ENCODE measurements at regions not wholly inside any gene's neighbourhood (a gene's known extent, or its start where the extent isn't known, plus 50 kb on each side); places are given as distances from the start of the nearest gene placed in this dataset.
A peak's percentile ranks its signal among the peaks of the same experiment; 100 is the strongest.

DNA sequence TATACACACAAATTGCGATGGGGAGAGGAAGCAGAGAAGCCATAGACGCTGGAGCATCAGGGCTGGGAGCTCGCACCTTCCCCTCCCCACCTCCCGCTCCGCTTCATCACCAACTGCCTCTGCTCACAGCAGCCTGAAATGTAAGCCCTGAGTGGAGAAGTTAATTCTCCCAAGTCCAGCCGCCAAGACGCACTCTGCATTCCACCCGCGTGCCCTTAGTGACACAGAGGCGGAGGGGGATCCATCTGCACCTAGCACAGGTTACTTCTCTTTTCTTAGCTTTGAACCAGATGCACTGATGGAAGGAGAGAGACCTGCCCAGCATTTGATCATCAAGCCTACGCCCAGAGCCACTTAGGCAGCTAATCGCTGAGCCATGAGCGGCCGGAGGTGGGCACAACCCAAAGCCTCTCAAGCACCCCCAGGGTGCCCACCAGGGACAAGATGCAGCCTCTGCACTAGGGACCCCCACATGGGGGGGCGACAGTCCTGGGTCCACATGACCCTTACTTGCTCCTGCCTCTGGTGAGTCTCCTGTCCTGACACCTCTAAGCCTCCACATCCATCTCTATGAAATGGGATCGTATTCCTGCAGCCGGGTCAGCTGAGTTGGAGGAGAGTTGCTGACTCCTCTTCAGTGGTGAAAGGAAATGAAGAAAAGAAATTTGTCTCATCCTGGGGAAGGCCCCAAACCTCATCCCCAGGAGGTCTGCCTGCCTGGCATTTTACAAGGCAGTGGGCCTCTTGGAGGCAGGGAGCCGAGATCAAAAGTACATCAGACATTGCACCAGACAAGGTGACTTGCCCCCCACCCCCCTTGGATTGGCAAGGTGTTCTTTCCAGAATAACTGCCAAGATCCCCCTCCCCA is 316.2 kb downstream of the MATN1 start:
- DNase-seq (ENCODE audit: low spot score): no peak

GRCh38 chr1:30405631-30406212 is 317.7 kb downstream of the MATN1 start:
- DNase-seq (ENCODE audit: low spot score): no peak

DNA sequence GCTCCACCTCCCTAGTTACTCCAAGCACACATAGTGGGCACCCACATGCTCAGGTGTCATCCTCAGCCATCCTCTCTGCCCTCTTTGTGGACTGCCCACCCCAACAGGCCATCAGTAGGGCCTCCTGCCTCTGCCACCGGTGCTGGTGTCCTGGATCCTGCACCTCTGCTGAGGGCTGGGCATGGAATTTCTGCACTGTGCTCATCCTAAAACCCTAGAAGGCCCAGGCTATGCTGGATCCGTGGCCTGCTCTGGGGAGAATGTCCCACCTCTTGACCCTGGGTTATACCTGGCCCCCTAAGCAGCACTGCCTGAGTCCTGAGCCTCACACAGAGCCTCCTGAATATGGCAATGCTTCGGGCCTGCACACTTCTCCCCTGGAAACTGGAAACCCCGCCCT is 318.3 kb downstream of the MATN1 start:
- DNase-seq (ENCODE audit: low spot score): no peak

GRCh38 chr1:30404341-30404740 is 319.0 kb downstream of the MATN1 start:
- no peak for DNase-seq (ENCODE audit: low spot score)

- DNase-seq (ENCODE audit: low spot score): no peak
Measured at GRCh38 chr1:30403726-30404125, 319.7 kb downstream of the MATN1 start.

DNA sequence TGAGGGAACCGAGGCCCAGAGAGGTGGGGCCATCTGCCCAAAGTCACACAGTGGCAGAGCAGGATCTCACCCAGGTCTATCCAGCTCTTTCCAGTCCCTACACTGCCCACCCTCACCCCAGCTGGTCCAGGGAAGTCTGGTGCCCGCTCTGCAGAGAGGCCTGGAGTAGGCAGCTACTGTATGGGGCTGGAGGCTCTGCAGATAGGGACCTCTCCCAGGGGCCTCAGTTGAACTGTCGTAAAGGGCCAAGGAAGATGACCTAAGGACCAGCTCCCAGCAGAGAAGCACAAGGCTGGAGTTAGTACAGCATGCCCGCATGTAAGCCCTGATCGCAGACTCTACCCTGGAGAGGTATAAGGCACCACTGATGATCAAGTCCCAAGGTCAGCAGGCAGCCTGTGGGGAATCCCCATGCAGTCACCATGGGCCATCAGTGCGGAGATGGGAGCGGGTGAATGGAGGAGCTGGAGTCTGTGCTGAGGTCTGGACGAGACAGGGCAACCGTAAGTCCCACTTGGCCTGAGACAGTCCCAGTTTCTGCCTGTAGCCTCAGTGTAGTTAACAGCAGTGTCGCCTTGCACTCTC is 320.2 kb downstream of the MATN1 start:
- no peak for DNase-seq (ENCODE audit: low spot score)

GRCh38 chr1:30402031-30402430 is 321.4 kb downstream of the MATN1 start:
- DNase-seq (ENCODE audit: low spot score): no peak

DNA sequence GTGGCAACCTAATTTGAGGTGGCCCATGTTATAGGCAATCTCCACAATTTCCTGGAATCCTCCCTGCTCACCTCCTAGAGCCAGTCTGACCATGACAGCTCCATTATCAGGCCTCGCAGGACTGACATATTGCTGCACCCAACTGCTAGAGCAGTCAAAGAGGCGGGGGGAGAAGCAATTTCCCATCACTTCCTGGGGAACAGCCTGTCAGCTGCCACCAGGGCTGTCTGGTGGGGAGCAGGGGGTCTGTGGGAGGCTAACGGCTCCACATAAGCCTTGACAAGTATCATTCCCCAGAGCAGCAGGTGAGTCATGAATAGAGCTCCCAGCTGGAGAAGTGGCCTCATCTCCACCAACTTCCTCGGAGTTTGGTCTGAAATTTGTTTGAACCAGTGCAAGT is 322.9 kb downstream of the MATN1 start:
- DNase-seq (ENCODE audit: low spot score): no peak

GRCh38 chr1:30399026-30399425 is 324.4 kb downstream of the MATN1 start:
- DNase-seq (ENCODE audit: low spot score): no peak

- DNase-seq (ENCODE audit: low spot score): no peak
Measured at GRCh38 chr1:30397576-30397975, 325.8 kb downstream of the MATN1 start.

- DNase-seq (ENCODE audit: low spot score): no peak
Measured at GRCh38 chr1:30395631-30396030, 327.8 kb downstream of the MATN1 start.

- no peak for DNase-seq (ENCODE audit: low spot score)
Measured at GRCh38 chr1:30388386-30388785, 335.0 kb downstream of the MATN1 start.

DNA sequence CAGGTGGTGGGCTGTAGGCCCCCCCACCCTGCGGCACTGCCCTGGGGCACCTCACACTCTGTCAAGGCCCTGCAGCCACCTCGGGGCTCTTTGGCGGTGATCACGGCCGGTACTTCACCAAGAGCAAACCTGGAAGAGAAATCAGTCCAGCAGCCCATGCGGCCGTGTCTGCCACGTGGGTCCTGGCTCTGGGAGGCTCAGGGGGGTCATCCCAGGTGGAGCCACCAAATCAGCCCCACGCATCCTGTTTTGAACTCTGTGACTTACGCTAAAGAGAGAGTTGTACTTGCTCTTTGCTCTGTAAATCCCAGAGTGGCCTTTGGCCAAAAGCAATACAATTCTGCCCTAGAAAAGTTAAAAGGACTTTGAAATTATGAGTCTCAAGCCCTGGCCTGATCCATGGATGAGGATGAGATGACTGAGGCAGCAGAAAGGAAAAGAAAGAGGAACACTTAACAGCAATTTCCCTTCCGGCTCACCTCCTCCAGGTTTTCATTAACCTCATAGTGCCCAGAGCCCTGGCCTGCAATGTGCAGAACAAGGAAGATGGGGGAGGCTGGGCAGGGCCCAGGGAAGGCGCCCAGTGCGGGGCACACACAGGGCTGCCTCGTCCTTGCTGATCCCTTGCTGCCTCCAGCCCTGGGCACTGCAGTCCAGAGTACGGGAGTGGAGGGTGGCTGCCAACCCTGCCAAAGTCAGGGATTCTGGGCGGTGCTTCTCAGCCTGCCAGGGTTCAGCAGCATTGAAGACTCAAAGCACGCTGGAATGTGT is 337.0 kb downstream of the MATN1 start:
- no peak for DNase-seq (ENCODE audit: low spot score)

DNA sequence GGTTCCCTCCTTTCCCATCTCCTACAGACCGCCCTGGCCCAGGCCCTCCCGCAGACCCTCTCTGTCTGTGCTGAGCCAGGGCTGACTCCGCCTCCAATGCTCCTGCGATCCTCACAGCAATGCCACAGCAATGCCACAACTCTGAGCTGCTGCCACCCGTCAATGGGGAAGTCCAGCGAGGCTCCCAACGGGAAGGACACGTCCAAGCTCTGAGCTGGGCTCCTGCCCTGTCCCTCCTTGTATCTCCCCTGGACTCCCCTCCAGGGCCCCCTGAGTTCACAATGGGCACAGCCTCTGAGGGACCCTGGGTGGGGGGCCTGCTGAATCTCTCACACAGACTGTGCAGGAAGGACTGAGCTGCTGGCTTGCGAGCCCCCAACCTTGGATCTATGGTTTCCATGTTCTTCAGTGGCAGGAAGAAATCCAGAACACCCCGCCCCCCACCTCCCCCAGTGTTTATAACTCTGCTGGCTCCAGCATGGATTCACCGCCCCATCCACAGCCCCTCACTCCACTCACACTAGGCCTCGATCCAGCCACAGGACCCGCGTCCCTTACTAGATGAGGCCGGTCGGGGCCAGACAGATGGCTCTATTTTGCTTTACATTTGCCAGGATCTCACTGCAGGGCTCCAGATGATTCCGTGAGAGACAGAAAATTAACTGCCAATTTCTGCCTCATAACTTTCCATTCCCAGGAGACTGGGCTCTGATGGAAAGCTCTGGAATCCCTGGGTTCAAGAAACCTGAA is 338.0 kb downstream of the MATN1 start:
- DNase-seq (ENCODE audit: low spot score): no peak

GRCh38 chr1:30384286-30385245 is 338.8 kb downstream of the MATN1 start:
- DNase-seq (ENCODE audit: low spot score): no peak

GRCh38 chr1:30383221-30383711 is 340.1 kb downstream of the MATN1 start:
- no peak for DNase-seq (ENCODE audit: low spot score)

DNA sequence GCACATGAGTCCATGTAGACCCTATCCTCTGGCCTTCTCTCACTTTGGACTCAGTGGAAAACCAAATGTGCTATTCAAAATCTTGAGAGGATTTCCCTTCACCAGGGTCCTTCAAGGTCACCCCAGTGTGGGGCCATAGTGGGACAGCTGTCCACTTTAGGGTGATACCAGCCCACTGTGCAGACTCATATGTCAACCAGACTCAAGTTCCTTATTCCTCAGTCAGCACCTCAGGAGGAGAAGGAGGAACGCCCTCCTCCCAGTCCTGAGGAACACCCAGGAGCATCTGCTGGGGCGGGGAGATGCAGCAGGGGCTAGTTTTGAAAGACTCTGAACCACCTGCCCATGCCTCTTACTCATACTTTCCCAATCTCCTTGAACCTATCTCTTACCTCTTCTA is 340.9 kb downstream of the MATN1 start:
- DNase-seq (ENCODE audit: low spot score): no peak

GRCh38 chr1:30381671-30382365 is 341.6 kb downstream of the MATN1 start:
- DNase-seq (ENCODE audit: low spot score): no peak

GRCh38 chr1:30381266-30381665 is 342.1 kb downstream of the MATN1 start:
- peak; percentile 84 for DNase-seq (ENCODE audit: low spot score)

DNA sequence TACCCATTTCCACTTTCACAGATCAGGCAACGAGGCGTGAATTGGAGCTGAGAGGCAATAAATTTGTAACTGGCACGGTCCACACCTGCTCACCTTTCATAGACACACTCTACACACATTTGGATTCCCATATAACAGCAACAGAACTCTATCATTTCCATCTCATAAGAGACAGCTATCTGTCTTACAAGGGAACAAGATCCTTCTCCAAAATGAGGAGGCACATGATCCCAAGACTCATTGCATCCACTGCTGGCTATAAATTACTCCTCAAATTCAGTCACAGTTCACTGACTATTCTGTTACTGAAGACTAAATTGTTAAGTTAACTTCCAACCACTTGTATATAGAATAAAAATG is 342.8 kb downstream of the MATN1 start:
- no peak for DNase-seq (ENCODE audit: low spot score)
